DMS79 treated with DMSO at 0.1 percent for 48 hours (cell line): ENCODE measurements at regions not wholly inside any gene's neighbourhood (a gene's known extent, or its start where the extent isn't known, plus 50 kb on each side); places are given as distances from the start of the nearest gene placed in this dataset.

Source experiments
- DNase-seq: peaks from one replicate; lab custom pipeline; 2025; lab: John Stamatoyannopoulos, UW

DNA sequence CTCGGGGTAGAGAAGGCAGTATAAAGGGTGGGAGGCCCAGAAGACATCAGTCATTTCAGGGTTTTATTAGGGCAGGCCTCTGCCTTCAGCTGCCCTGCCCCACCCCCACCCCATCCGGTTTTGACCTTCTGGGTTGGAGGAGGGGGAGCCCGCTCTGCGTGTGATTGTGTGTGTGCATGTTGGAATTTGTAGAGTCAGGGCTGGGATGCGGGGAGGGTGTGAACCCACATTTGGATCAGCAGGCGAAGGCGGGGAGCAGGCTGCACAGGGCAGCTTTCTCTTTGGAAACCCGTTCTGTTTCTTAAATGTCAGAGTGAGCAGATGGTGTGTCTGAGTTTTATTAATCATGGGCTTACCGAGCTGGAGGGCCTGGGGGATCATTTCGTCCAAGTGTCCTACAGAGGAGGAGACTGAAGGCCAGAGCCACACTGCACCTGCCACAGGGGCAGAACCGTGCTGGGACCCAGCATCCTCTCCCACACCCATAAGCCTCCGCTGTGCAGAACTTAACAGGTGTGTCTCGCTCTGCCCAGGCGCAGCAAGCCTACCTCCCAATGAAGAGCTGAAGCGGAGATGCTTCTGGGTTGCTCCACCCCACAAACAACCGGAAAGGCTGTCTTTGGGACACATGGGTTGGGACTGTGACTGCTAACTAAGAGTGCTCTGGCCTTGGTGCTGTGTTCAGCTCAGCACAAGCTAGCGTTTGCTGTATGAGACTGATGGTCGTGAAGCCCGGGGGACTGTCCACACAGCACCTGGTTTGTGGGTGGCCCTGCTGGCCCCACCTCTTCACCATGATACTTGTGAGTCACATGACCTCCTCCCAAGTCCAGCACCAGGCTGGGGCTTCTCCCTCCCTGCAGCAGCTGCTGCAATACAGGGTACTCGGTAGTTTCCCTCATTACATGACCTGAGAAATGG lies 70.9 kb upstream of the GSE1 start:
- no peak for DNase-seq

DNA sequence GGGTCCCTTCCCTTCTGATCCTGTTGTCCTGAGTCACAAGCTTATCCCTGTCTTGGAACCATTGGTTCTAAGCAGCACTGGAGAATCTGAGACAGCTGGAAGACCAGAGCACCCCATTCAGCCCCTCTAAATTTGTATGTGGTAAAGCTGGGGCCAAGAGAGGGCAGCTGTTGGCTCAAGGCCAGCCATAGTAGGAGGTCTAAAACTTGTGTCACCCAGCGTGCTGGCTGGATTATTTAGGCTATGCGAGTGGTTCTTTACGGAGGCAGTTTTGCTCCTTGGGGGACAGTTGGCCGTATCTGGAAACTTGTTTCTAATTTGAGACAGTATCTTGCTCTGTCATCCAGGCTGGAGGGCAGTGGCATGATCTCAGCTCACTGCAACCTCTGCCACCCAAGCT lies 69.6 kb upstream of the GSE1 start:
- no peak for DNase-seq

DNA sequence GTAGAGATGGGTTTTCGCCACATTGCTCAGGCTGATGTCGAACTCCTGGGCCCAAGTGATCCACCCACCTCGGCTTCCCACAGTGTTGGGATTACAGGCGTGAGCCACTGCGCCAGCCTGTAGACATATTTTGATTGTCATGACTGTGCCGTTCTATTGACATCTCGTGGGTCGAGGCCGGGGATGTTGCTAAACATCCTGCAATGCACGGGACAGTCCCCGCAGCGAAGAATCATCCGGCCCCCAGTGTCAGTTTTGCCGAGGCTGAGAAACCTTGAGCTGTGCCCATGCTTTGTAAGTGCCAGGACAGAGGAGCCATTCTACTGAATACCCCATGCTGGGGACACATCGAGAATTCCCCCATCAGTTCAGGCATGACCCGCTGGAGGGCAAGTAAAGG lies 69.1 kb upstream of the GSE1 start:
- no peak for DNase-seq

DNA sequence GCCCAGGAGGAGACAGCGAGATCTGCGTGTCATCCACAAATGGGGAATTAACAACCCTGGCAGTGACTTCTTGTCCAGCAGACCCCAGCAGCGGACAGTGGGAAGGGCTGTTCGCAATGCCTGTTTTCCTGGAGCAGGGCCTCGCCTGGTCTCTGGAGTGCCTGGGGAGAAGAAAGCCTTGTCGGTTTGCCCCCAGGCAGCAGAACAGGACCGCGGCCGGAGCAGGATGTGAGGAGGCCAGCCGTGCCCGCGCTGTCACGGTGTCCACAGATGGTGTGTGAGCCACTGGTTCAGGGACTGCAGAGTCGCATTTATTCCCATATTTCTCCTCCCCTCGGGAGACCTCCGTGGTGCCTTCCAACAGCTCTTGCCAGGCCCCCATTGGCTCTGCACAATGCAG lies 68.5 kb upstream of the GSE1 start:
- no peak for DNase-seq

DNA sequence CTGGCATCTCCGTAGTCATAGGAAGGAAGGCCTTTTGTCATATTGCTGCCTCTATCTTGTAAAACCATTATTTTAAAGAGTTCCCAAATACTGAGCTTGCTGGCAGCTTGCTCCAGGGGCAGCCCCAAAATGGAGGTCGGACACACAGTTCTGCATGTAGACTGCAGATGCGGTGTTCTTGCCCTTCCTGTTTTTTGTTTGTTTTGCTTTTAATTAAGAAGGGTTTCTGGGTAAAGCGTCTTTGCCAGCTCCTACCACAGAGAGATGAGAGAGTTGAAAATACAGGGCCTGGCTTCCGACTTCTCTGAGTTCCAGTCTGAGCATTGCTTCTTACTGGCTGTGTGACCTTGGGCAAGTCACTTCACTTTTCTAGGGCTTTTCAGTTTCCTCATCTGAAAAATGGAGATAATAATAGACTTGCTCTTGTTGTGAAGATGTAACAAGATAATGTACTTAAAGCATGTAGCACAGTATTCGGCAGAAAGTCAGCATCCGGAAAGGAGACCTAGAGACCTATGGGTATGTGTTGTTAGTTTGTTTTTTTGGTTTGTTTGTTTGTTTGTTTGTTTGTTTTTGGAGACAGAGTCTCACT lies 67.8 kb upstream of the GSE1 start:
- no peak for DNase-seq

DNA sequence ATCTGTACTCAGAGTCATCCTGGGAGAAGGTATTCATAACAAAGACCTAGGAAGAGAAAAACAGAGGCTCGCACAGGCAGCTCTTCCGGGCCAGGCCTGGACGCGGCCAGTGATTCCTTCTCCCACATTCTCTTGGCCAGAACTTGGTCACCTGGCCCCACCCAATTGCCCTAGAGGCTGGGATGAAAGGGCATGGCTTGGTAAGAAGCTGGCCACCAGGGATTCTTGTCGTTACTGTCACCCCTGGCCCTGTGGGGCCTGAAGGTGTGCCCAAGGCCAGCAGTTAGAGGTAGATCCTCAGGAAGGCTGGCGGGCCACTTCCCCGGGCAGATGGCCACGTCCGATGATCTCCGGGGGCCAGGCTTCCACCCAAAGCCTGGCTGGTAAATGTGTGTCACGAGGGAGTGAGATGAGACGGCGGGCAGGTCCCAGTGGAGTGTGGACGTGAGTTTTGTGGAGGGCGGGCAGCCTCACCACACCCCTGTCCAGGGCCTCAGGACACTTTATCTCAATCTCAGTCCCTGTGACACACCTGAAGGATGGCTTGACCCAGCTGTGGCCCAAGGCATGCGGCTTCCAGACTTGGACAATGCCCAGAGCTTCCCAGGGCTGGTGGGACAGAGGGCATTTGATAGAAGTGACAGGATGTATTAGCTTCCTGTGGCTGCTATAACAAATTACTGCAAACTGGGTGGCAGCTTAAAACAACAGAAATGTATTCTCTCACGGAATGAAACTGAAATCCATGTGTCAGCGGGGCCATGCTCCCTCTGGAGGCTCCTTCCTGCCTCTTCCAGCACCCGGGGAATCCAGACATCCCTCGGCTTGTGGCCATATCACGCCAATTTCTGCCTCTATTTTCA lies 66.3 kb upstream of the GSE1 start:
- DNase-seq, result no peak

DNA sequence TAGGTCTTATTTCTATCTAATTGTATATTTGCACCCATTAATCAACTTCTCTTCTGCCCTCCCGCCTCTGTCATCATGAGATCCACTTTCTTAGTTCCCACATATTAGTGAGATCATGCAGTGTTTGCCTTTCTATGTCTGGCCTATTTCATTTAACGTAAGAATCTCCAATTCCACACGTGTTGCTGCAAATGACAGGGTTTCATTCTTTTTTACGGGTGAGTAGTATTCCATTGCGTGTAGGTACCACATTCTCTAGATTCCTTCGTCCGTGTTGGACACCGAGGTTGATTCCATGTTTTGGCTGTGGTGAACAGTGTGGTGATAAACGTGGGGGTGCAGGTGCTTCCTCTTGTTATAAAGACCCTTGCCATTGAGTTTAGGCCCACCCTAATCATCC lies 64.7 kb upstream of the GSE1 start:
- no peak for DNase-seq

DNA sequence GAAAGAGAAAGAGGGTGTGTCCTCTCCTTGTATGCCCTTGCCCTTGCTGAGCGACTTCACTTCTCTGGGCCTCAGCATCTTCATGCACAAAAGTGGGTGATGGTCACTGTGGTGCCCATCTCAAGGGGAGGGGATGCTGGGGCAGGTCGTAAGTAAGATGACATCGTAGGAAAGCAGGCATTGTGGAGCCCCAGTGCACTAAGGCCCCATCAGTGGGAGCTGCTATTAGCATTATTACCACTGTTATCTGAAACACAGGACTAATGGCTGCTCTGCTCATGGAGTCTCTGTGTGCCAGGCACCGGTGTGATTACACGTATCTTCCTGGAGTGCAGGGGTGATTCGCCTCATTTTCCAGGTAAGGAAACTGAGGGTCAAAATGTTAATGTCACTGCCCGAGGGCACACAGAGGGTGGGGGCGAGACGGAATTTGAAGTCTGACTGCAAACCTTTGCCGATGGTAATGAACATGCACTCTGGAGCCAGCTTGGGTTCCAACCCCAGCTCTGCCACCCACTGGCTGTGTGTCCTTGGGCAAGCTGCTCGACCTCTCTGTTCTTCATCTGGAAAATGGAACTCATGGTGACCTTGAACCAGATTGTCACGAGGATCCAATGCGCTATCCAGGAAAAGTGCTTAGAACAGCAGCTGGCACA lies 63.2 kb upstream of the GSE1 start:
- DNase-seq, result no peak

DNA sequence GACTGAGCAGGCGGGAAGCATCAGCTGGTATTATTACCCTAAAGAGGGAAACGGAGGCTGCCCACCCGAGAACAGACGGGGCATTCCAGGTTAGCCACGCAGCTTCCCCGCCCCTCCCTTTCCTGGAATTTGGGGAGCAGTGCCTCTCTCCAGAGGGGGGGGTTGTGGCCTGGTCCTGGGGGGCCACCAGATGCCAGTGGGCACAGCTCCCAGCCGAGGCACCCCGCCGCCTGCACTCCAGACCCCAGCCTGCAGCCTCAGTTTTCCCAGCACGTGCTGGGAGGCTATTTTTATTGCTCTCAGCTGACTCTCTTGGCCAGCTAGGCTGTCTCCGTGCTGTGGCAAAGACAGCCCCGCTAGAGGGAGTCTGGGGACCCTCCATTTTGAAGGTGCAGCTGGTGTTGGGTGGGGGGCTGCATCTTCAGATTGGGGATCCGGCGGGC lies 62.7 kb upstream of the GSE1 start:
- DNase-seq, result no peak

DNA sequence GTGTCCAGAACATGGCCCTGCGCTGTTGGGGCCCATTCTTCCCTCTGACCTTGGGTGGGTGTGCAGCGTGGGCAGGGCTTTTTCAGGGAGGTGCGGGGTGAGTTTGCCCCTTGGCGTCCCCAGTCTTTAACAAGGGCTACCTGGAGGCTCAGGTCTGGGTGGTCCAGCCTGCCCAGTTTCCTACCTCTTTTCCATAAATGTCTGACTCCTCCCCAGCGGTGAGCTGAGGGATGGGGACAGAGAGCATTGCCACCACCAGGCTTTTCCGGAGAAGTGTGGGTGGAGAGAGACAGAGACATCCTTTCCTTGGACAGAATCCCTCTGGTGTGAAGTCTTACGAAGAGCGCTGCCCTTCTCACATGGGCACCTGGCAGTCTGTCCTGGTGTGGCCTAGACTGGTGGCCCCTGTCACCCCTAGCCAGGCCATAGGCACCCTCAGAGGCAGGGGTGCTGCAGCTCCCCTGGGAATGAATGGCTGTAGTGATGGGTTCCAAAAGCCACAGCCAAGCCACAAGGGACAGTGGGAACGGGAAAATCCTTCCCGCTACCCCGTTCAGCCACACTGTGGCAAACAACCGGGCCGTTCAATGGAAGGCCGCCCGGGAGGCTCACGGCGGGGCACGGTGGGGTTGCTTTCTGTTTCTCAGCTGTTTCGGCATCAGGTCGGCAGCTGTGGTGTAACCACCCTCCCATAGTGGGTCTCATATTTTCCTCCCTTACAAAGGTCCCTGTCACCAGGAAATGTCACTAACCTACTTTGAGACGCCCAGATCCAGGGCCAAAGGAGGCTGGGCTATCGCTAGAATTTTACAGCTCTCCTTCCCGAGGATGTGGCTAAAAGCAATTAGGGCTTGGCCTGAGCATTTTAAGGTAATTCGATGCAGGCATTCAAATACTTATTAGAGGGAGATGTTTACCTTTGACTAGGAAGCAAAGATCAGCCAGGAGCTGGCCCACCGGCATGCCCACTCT lies 61.9 kb upstream of the GSE1 start:
- peak; percentile 45 for DNase-seq

DNA sequence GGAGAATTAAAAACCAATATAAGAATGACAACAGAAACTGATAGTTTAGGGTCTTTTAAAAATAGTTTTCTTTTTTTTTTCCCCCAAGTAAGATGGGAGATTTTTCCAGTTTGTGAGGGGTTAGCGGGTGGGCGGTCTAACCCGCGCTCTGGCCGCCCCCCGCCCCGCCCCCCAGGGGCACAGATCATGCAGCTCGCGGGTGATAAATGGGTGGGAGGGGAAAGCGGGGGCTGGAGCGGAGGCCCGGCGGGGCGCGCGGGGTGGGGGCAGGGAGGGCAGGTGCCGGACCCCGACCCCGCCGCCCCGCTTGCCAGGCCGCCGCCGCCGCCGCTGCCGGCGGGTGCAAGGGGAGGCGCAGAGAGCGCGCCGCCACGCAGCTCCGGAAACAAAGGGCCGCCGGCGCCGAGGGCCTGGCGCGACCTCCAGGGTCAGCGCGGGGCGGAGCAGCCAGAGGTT lies 60.1 kb upstream of the GSE1 start:
- DNase-seq, result no peak

DNA sequence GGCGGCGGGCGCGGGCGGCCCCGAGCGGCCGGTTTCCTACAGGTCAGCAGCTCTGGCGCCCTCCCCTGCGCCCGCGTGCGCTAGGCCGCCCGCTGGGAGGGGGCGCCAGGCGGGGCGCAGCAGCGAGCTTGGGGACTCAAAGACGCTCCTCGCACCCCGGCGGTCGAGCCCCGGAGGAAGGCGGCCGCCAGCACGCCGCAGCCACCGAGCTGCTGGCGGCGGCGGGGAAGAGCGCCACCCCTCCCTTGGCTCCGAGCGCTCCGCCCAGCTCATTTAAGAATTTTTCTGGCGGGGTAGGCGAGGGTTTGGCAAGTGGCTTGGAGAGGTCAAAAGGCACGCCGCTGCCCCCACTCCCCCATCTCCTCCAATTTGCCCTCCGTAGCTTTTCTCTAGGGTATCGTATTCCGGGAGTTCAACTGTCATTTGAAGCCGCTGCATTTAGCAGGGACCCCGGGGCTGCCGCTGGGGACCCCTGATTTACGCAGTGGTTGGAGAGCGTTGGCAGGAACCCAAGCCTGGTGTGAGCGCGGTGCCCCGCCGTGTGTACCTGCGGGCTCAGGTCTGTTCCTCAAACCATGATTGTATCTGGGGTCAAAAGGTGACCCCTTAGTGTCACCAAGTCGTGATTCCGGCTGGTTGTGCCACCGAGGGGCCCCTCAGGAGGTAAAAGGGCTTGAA lies 59.5 kb upstream of the GSE1 start:
- DNase-seq, result peak; percentile 47

DNA sequence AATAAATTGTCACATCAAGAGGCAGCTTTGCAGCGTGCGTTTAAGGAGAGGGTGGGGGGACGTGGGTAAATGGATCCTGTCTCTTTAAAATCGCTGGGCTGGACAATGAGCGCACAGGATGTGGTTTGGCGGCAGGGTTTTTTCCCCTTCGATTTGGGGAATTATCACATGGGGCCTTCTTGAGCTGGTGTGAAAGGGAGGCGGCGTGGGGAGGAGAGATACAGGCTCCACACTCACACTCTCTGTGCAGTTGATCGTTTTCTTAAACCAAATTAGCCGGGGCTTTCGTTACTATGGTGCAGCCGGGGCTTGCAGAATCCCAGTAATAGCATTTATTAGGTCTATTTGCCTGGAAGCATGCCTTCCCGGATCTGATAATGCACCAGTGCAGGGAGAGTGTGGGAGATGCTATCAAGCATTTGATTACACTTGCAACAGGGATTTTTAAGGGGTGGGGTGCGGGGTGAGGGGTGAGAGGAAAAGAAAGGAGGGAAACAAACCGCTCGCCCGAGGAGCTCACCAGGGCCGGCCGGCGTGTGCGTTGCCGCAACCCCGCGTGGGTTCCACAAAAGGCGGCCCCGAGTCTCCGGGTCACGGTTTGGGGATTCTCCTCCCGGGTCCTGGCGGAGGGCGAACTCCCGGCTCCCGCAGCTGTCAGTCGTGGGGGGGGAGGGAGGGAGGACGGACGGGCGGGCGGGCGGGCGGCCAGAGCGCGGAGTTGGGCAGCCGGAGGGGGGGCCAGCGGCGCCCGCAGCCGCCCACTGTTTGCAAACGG lies 58.8 kb upstream of the GSE1 start:
- DNase-seq, result peak; percentile 47

DNA sequence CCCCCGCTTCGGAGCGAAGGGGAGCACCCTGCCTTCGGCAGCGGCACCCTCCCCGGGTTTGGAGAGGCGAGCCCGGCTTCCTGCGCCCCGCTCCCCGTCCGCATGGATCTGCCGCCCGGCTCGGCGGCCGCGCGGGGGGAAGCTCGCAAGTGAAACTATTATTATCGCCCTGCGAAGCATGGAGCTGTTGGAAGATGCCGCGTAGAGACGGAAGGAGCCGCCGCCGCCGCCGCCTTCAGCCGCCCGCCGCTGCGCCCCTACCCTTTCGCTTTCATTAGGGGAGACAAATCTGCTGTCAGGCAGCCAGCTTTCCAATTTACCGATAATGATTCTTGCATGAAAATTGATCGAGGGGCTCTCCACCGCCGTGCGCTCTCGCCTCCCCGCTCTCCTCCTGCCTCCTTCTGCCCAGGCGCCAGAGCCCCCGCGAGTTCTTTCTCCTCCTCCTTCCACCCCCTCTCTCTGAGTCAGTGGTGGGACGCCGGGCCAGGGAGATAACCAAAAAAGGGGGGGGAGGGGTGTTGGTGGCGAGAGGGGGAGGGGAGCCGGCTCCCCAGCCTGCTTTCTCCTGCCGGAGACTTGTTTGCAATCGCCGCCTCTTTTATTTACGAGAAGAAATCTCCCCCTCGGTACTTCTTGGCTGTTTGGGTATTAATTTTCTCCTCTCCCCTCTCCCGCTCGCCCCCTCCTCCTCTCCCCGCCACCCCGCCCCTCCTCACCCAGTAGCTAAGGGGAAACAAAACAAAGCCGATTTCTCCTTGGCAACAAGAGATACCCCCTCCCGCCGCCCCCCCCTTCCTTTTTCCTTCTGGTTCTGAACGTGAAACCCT lies 58.0 kb upstream of the GSE1 start:
- DNase-seq, result no peak

DNA sequence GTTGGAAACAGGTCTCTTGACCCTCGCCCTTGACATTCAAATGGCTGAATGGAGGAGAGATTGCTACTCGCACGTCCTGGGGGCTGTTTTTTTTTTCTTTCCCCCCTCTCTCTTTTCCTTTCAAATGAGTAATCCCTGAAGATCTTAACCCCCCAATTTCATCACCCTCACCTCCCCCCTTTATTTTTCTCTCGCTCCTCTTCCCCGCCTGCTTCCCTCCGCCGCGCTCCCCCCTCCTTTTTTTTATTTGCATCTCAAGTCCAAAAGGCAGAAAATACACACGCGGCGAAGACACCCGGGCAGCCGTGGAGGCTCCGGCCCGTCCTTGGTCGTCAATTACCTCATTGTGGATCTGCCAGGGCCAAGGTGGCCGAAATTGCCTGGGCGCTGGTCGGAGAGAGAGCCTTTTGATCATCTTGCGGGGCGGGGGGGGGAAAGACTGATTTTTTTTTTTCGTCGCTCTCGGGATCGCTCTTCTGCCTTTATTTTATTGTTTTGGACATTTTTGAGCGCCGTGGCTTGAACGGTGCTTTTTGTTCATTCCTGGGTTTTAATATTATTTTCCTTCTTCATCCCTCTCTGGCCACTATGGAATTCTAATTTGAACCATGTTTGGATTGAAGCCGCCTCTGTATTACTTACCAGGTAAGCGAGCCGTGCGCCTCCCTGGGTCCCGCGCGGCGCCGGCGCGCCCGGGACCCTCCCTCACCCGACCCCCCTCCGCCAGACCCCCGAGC lies 57.2 kb upstream of the GSE1 start:
- DNase-seq, result peak; percentile 43

DNA sequence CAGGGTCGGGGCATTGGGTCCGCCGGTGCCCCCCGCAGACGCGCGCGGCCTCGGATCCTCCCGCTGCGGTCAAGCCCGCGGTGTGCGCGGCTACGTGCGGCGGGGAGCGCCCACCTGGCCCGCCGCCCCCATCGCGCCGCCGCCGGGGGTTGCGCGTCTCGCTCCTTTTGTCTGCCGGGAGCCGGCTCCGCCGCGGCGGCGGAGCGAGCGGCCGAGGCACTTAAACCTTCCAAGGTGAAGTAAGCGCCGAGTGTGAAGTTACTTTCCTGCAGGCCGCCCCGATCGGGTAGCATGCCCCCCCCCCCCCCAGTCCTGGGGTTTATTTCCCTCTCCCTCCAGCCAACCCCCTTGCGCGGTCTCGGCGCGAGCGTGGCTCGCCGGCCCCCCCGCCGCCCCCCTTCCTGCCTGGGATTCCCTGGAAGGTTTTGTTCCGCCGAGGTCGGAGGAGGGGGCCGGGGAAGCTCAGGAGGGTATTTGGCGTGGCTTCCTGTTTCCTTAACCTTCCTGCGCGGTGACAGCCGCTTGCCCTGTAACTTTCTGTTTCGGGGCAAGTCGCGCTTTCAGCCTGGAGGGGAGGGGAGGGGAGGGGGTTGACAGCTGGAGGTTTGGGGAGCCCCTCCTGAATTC lies 56.6 kb upstream of the GSE1 start:
- DNase-seq, result no peak
